ENCODE measurements at regions not wholly inside any gene's neighbourhood (a gene's known extent, or its start where the extent isn't known, plus 50 kb on each side); places are given as distances from the start of the nearest gene placed in this dataset.

GRCh38 chr3:102165367-102165766, 269.4 kb upstream of the ZPLD1 start:
- intact Hi-C loops (cut with DNase I) = no loop called here
- no peak for ATAC-seq
- Histone ChIP-seq H3K27ac (no peak overlapping the region), H3K27me3 (ENCODE audit: low read depth) (no peaks in the 10 kb centered on the region), H3K9me3 (no peaks in the 10 kb centered on the region), H3K36me3 (no peaks in the 10 kb centered on the region), H3K4me1 (peaks cover 14% of the 10 kb centered on the region), H3K4me3 (no peak overlapping the region)
- no peak for DNase-seq
- TF ChIP-seq, protein P1, sequence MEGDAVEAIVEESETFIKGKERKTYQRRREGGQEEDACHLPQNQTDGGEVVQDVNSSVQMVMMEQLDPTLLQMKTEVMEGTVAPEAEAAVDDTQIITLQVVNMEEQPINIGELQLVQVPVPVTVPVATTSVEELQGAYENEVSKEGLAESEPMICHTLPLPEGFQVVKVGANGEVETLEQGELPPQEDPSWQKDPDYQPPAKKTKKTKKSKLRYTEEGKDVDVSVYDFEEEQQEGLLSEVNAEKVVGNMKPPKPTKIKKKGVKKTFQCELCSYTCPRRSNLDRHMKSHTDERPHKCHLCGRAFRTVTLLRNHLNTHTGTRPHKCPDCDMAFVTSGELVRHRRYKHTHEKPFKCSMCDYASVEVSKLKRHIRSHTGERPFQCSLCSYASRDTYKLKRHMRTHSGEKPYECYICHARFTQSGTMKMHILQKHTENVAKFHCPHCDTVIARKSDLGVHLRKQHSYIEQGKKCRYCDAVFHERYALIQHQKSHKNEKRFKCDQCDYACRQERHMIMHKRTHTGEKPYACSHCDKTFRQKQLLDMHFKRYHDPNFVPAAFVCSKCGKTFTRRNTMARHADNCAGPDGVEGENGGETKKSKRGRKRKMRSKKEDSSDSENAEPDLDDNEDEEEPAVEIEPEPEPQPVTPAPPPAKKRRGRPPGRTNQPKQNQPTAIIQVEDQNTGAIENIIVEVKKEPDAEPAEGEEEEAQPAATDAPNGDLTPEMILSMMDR (IDR thresholded peaks at IDR 0.05) = no peak

GRCh38 chr3:102169915-102170479, 264.8 kb upstream of the ZPLD1 start:
- H3K27ac ChIP-seq = no peak overlapping the region
- no peaks in the 10 kb centered on the region for H3K27me3 ChIP-seq (ENCODE audit: low read depth)
- intact Hi-C loops (cut with DNase I) = no loop called here
- no peaks in the 10 kb centered on the region for H3K9me3 ChIP-seq
- no peak for DNase-seq
- no peak overlapping the region for H3K4me3 ChIP-seq
- no peak for ATAC-seq
- TF ChIP-seq, protein P1 (IDR thresholded peaks at IDR 0.05) = no peak
- no peaks in the 10 kb centered on the region for H3K4me1 ChIP-seq
- H3K36me3 ChIP-seq = no peaks in the 10 kb centered on the region

- ATAC-seq = no peak
- no peaks in the 10 kb centered on the region for H3K9me3 ChIP-seq
These were observed 264.3 kb upstream of the ZPLD1 start for GRCh38 chr3:102170545-102170944.

DNA sequence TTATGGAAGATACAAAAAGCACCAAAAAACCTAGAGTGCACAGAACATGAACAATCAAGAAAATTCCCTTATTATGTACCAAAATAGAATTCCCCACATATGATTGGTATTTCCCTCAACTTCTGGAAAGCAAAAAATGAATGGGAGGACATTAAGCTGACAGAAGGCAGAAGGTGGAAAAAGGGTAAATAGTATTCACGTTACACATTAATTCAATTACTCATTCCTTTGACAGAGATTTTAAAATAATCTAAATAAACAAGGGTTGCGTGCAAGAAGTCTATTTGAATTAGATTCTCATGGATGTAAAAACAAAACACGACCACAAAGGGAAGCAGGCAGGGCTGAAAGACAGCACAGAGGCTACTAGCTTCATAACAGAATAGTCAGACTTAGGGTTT, 260.5 kb upstream of the ZPLD1 start:
- Histone ChIP-seq H3K36me3 (no peaks in the 10 kb centered on the region), H3K27ac (no peak overlapping the region), H3K4me1 (peaks cover 8% of the 10 kb centered on the region), H3K27me3 (ENCODE audit: low read depth) (no peaks in the 10 kb centered on the region), H3K9me3 (no peaks in the 10 kb centered on the region), H3K4me3 (no peak overlapping the region)
- intact Hi-C loops (cut with DNase I) = no loop called here
- TF ChIP-seq, protein P1 (IDR thresholded peaks at IDR 0.05) = no peak
- DNase-seq (no peak), ATAC-seq (no peak)

More at GRCh38 chr3:102170545-102170944, 264.3 kb upstream of the ZPLD1 start:
- H3K36me3 ChIP-seq = no peaks in the 10 kb centered on the region
- H3K4me1 ChIP-seq = no peaks in the 10 kb centered on the region
- no peak overlapping the region for H3K4me3 ChIP-seq
- H3K27me3 ChIP-seq (ENCODE audit: low read depth) = no peaks in the 10 kb centered on the region
- intact Hi-C loops (cut with DNase I) = no loop called here
- TF ChIP-seq, protein P1 (IDR thresholded peaks at IDR 0.05) = no peak
- no peak for DNase-seq
- no peak overlapping the region for H3K27ac ChIP-seq

GRCh38 chr3:102174832-102175374, 259.9 kb upstream of the ZPLD1 start:
- ATAC-seq = no peak
- H3K9me3 ChIP-seq = no peaks in the 10 kb centered on the region
- H3K4me3 ChIP-seq = no peak overlapping the region
- H3K27ac ChIP-seq = no peak overlapping the region
- no peak for DNase-seq
- H3K27me3 ChIP-seq (ENCODE audit: low read depth) = no peaks in the 10 kb centered on the region
- TF ChIP-seq, protein P1 (IDR thresholded peaks at IDR 0.05) = no peak
- H3K4me1 ChIP-seq = peaks cover 14% of the 10 kb centered on the region
- intact Hi-C loops (cut with DNase I) = no loop called here
- no peaks in the 10 kb centered on the region for H3K36me3 ChIP-seq
